Endodermal cell (in vitro differentiated cells): ENCODE measurements at regions not wholly inside any gene's neighbourhood (a gene's known extent, or its start where the extent isn't known, plus 50 kb on each side); places are given as distances from the start of the nearest gene placed in this dataset.

Experiments used
- DNase-seq: peaks from one replicate; pipeline ENCODE4 v3.0.0-alpha.2; 2017
- H3K27ac ChIP-seq: 2 replicates; pipeline ENCODE4 v1.5.1; 2013; ENCODE audit warnings: mild to moderate bottlenecking, low read depth, low read length, moderate library complexity
- H3K27me3 ChIP-seq: 2 replicates; pipeline ENCODE4 v1.6.1; 2013; ENCODE audit warnings: mild to moderate bottlenecking, low read length, moderate library complexity; ENCODE audit not compliant: insufficient read depth, control insufficient read depth, poor library complexity, severe bottlenecking
- H3K36me3 ChIP-seq: 2 replicates; pipeline ENCODE4 v1.7.0; 2013; ENCODE audit warnings: mild to moderate bottlenecking, low read length, moderate library complexity; ENCODE audit not compliant: control insufficient read depth, insufficient read depth
- H3K4me1 ChIP-seq: one replicate; pipeline ENCODE4 v1.7.0; 2013; ENCODE audit warnings: low read length; ENCODE audit not compliant: control insufficient read depth, insufficient read depth
- H3K4me3 ChIP-seq: 2 replicates; pipeline ENCODE4 v1.5.1; 2013; ENCODE audit warnings: mild to moderate bottlenecking, low read length, moderate library complexity
- H3K9ac ChIP-seq: 2 replicates; pipeline ENCODE4 v1.6.1; 2013; ENCODE audit warnings: mild to moderate bottlenecking, low read length, moderate library complexity; ENCODE audit not compliant: poor library complexity, severe bottlenecking; ENCODE audit errors: extremely low read depth
- H3K9me3 ChIP-seq: 2 replicates; pipeline ENCODE4 v1.6.1; 2013; ENCODE audit warnings: mild to moderate bottlenecking, low read length, moderate library complexity; ENCODE audit not compliant: control insufficient read depth
- H3K27ac Mint-ChIP-seq: 2 replicates; pipeline ENCODE4 v1.8.0; 2020; ENCODE audit warnings: mixed read lengths
- H3K27me3 Mint-ChIP-seq: 2 replicates; pipeline ENCODE4 v1.8.0; 2021; ENCODE audit warnings: mild to moderate bottlenecking, mixed read lengths; ENCODE audit not compliant: insufficient read depth
- H3K36me3 Mint-ChIP-seq: 2 replicates; pipeline ENCODE4 v1.8.0; 2020; ENCODE audit warnings: low read depth, mixed read lengths
- H3K4me1 Mint-ChIP-seq: 2 replicates; pipeline ENCODE4 v1.8.0; 2020; ENCODE audit warnings: mixed read lengths
- H3K4me3 Mint-ChIP-seq: 2 replicates; pipeline ENCODE4 v1.8.0; 2020; ENCODE audit warnings: mild to moderate bottlenecking, moderate library complexity, mixed read lengths
- H3K9me3 Mint-ChIP-seq: 2 replicates; pipeline ENCODE4 v1.8.0; 2020; ENCODE audit warnings: mild to moderate bottlenecking, mixed read lengths
- CTCF ChIP-seq: fragments of 200-600 bp; sonication (generic); conservative IDR thresholded peaks from 2 replicates; pipeline ENCODE4 v1.5.0; 2021; ENCODE audit warnings: antibody characterized with exemption, mild to moderate bottlenecking
- WGBS, 2 experiments: methylation state at CpG; one replicate each; pipeline versions ENCODE4 v1.1.5 to v1.1.7; 2013; ENCODE audit warnings: missing lambda C conversion rate in 2 of 2, mixed read lengths in 1 of 2; ENCODE audit not compliant: insufficient coverage in 1 of 2, insufficient read length in 1 of 2; 5-methylcytosine and 5-hydroxymethylcytosine counted together

- H3K9me3 Mint-ChIP-seq, result no peaks in the 10 kb centered on the region
- H3K27me3 ChIP-seq, result no peaks in the 10 kb centered on the region
- 56 to 83% methylated on average over 1 of the region's 1 CpG for WGBS, 2 experiments
- no peaks in the 10 kb centered on the region for H3K4me1 ChIP-seq
- H3K4me3 ChIP-seq, result no peak overlapping the region
- no peaks in the 10 kb centered on the region for H3K36me3 ChIP-seq
- no peak overlapping the region for H3K4me3 Mint-ChIP-seq
- no peaks in the 10 kb centered on the region for H3K27me3 Mint-ChIP-seq
- H3K9me3 ChIP-seq, result no peaks in the 10 kb centered on the region
- no peak overlapping the region for H3K9ac ChIP-seq
- no peak overlapping the region for H3K27ac Mint-ChIP-seq
- no peak for DNase-seq
- no peaks in the 10 kb centered on the region for H3K36me3 Mint-ChIP-seq
- no peaks in the 10 kb centered on the region for H3K4me1 Mint-ChIP-seq
- TF ChIP-seq CTCF, result no peak
- H3K27ac ChIP-seq, result no peak overlapping the region
Observed at GRCh38 chr2:56025469-56026193, 102.0 kb upstream of the EFEMP1 start.

- WGBS, 2 experiments, result 93 to 100% methylated on average over 1 to 2 of the region's 2 CpGs
- DNase-seq, result no peak
Observed at GRCh38 chr2:56026828-56027227, 103.2 kb upstream of the EFEMP1 start.

GRCh38 chr2:56030062-56030461, 106.5 kb upstream of the EFEMP1 start:
- Histone ChIP-seq H3K4me3 (no peak overlapping the region), H3K36me3 (no peaks in the 10 kb centered on the region), H3K9ac (no peak overlapping the region), H3K9me3 (no peaks in the 10 kb centered on the region), H3K27ac (no peak overlapping the region), H3K27me3 (no peaks in the 10 kb centered on the region), H3K4me1 (no peaks in the 10 kb centered on the region)
- H3K27me3 Mint-ChIP-seq, result peaks cover 4% of the 10 kb centered on the region
- H3K4me1 Mint-ChIP-seq, result no peaks in the 10 kb centered on the region
- no peaks in the 10 kb centered on the region for H3K36me3 Mint-ChIP-seq
- no peak overlapping the region for H3K27ac Mint-ChIP-seq
- no peak for DNase-seq
- no peak for TF ChIP-seq CTCF
- no peaks in the 10 kb centered on the region for H3K9me3 Mint-ChIP-seq
- 83 to 90% methylated on average over 3 to 5 of the region's 5 CpGs for WGBS, 2 experiments
- H3K4me3 Mint-ChIP-seq, result no peak overlapping the region

More at GRCh38 chr2:56026828-56027227, 103.2 kb upstream of the EFEMP1 start:
- TF ChIP-seq CTCF, result no peak
- Histone ChIP-seq H3K4me3 (no peak overlapping the region), H3K27me3 (no peaks in the 10 kb centered on the region), H3K36me3 (no peaks in the 10 kb centered on the region), H3K9ac (no peak overlapping the region), H3K9me3 (no peaks in the 10 kb centered on the region), H3K27ac (no peak overlapping the region), H3K4me1 (no peaks in the 10 kb centered on the region)
- no peaks in the 10 kb centered on the region for H3K9me3 Mint-ChIP-seq
- H3K27ac Mint-ChIP-seq, result no peak overlapping the region
- no peaks in the 10 kb centered on the region for H3K4me1 Mint-ChIP-seq
- no peak overlapping the region for H3K4me3 Mint-ChIP-seq
- H3K36me3 Mint-ChIP-seq, result no peaks in the 10 kb centered on the region
- peaks cover 4% of the 10 kb centered on the region for H3K27me3 Mint-ChIP-seq
